NCI-H2029 treated with DMSO at 0.1 percent for 48 hours (cell line): ENCODE measurements at regions not wholly inside any gene's neighbourhood (a gene's known extent, or its start where the extent isn't known, plus 50 kb on each side); places are given as distances from the start of the nearest gene placed in this dataset.
A peak's percentile ranks its signal among the peaks of the same experiment; 100 is the strongest.

ENCODE experiments used
- DNase-seq: peaks from one replicate; lab custom pipeline; 2025; lab: John Stamatoyannopoulos, UW

- DNase-seq, result no peak
Measured at GRCh38 chr18:61989138-61989537, 96.3 kb upstream of the RNF152 start.

- DNase-seq, result no peak
Measured at GRCh38 chr18:61988100-61988499, 95.3 kb upstream of the RNF152 start.

GRCh38 chr18:61985681-61986080 lies 92.9 kb upstream of the RNF152 start:
- no peak for DNase-seq

GRCh38 chr18:61984349-61984748 lies 91.5 kb upstream of the RNF152 start:
- DNase-seq, result no peak

GRCh38 chr18:61982475-61982874 lies 89.7 kb upstream of the RNF152 start:
- DNase-seq, result no peak

- no peak for DNase-seq
Measured at GRCh38 chr18:61980355-61980754, 87.5 kb upstream of the RNF152 start.

- DNase-seq, result no peak
Measured at GRCh38 chr18:61975526-61976326, 82.9 kb upstream of the RNF152 start.

GRCh38 chr18:61973273-61974115 lies 80.7 kb upstream of the RNF152 start:
- DNase-seq, result no peak

GRCh38 chr18:61972389-61973264 lies 79.8 kb upstream of the RNF152 start:
- DNase-seq, result peak; percentile 10

GRCh38 chr18:61967252-61967891 lies 74.6 kb upstream of the RNF152 start:
- no peak for DNase-seq

- no peak for DNase-seq
Measured at GRCh38 chr18:61965311-61965710, 72.5 kb upstream of the RNF152 start.

GRCh38 chr18:61964616-61965015 lies 71.8 kb upstream of the RNF152 start:
- no peak for DNase-seq

GRCh38 chr18:61963705-61964104 lies 70.9 kb upstream of the RNF152 start:
- no peak for DNase-seq

GRCh38 chr18:61957801-61958516 lies 65.2 kb upstream of the RNF152 start:
- DNase-seq, result no peak

GRCh38 chr18:61955644-61956043 lies 62.8 kb upstream of the RNF152 start:
- DNase-seq, result no peak

GRCh38 chr18:61954096-61954746 lies 61.4 kb upstream of the RNF152 start:
- DNase-seq, result no peak

GRCh38 chr18:61953641-61954040 lies 60.8 kb upstream of the RNF152 start:
- no peak for DNase-seq

GRCh38 chr18:61953161-61953560 lies 60.4 kb upstream of the RNF152 start:
- no peak for DNase-seq

- no peak for DNase-seq
Measured at GRCh38 chr18:61951396-61951795, 58.6 kb upstream of the RNF152 start.

- no peak for DNase-seq
Measured at GRCh38 chr18:61950371-61950770, 57.6 kb upstream of the RNF152 start.

- no peak for DNase-seq
Measured at GRCh38 chr18:61949946-61950345, 57.1 kb upstream of the RNF152 start.
